NT2/D1 (cell line): ENCODE measurements at regions not wholly inside any gene's neighbourhood (a gene's known extent, or its start where the extent isn't known, plus 50 kb on each side); places are given as distances from the start of the nearest gene placed in this dataset.
"Not testable (repeated sequence)": the region's sequence is repeated elsewhere in the genome, so short reads cannot be mapped to it uniquely, and the experiment has no call there.

Source experiments
- DNase-seq: peaks from one replicate; pipeline ENCODE4 v3.0.0-alpha.2; 2011; ENCODE audit warnings: low read depth, low spot score
- H3K27me3 ChIP-seq: 2 replicates; pipeline ENCODE4 v1.6.0; 2011; ENCODE audit warnings: mild to moderate bottlenecking; ENCODE audit not compliant: insufficient read length, insufficient read depth
- H3K36me3 ChIP-seq: 2 replicates; pipeline ENCODE4 v1.6.1; 2011; ENCODE audit warnings: mild to moderate bottlenecking, low read length, mixed read lengths; ENCODE audit not compliant: insufficient read depth, insufficient read length
- H3K4me1 ChIP-seq: 2 replicates; pipeline ENCODE4 v1.5.1; 2011; ENCODE audit not compliant: insufficient read depth, insufficient read length
- H3K4me3 ChIP-seq: 2 replicates; pipeline ENCODE4 v1.5.1; 2011; ENCODE audit warnings: low read depth; ENCODE audit not compliant: insufficient read length
- H3K9ac ChIP-seq: 2 replicates; pipeline ENCODE4 v1.6.0; 2011; ENCODE audit warnings: low read depth; ENCODE audit not compliant: insufficient read length
- H3K9me3 ChIP-seq: 2 replicates; pipeline ENCODE4 v1.5.1; 2011; ENCODE audit warnings: mild to moderate bottlenecking, low read length; ENCODE audit not compliant: insufficient read depth
- SUZ12 ChIP-seq: IDR thresholded peaks from 2 replicates; pipeline ENCODE4 v1.6.1; 2011; ENCODE audit not compliant: insufficient read length, insufficient read depth; ENCODE audit errors: extremely low read depth
- YY1 ChIP-seq: IDR thresholded peaks from 2 replicates; pipeline ENCODE4 v1.6.1; 2011; ENCODE audit not compliant: insufficient read length, insufficient read depth
- ZNF274 ChIP-seq: IDR thresholded peaks from 2 replicates; pipeline ENCODE4 v1.6.1; 2011; ENCODE audit warnings: mild to moderate bottlenecking, low read depth, low read length

- Histone ChIP-seq H3K36me3 (peaks cover 87% of the 10 kb centered on the region), H3K4me1 (no peaks in the 10 kb centered on the region), H3K9ac (no peak overlapping the region), H3K4me3 (no peak overlapping the region), H3K9me3 (no peaks in the 10 kb centered on the region; the same call in 1 of the 2 replicates), H3K27me3 (no peaks in the 10 kb centered on the region)
- TF ChIP-seq SUZ12 (no peak), ZNF274 (no peak), YY1 (no peak)
- no peak for DNase-seq
These were observed 137.9 kb downstream of the SNRPN start for GRCh38 chr15:25092661-25093060.

- no peaks in the 10 kb centered on the region for H3K4me1 ChIP-seq
- peaks cover 86% of the 10 kb centered on the region for H3K36me3 ChIP-seq
- no peak for DNase-seq
- H3K4me3 ChIP-seq = no peak overlapping the region
- no peaks in the 10 kb centered on the region; the same call in 1 of the 2 replicates for H3K9me3 ChIP-seq
- H3K27me3 ChIP-seq = no peaks in the 10 kb centered on the region
- TF ChIP-seq SUZ12 (no peak), YY1 (no peak), ZNF274 (no peak)
- no peak overlapping the region for H3K9ac ChIP-seq
These were observed 138.8 kb downstream of the SNRPN start for GRCh38 chr15:25093455-25094029.

- H3K9me3 ChIP-seq = no peaks in the 10 kb centered on the region; the same call in 1 of the 2 replicates
- H3K9ac ChIP-seq = no peak overlapping the region
- DNase-seq = no peak
- no peak for TF ChIP-seq SUZ12
- no peak for TF ChIP-seq ZNF274
- H3K36me3 ChIP-seq = peaks cover 88% of the 10 kb centered on the region
- H3K4me1 ChIP-seq = no peaks in the 10 kb centered on the region
- no peak overlapping the region for H3K4me3 ChIP-seq
- no peaks in the 10 kb centered on the region for H3K27me3 ChIP-seq
These were observed 139.3 kb downstream of the SNRPN start for GRCh38 chr15:25094066-25094465.

GRCh38 chr15:25094519-25094918, 139.7 kb downstream of the SNRPN start:
- Histone ChIP-seq H3K4me3 (no peak overlapping the region), H3K9me3 (no peaks in the 10 kb centered on the region; the same call in 1 of the 2 replicates), H3K4me1 (no peaks in the 10 kb centered on the region), H3K36me3 (peaks cover 88% of the 10 kb centered on the region), H3K27me3 (no peaks in the 10 kb centered on the region), H3K9ac (no peak overlapping the region)
- TF ChIP-seq ZNF274 (no peak), YY1 (no peak), SUZ12 (no peak)
- DNase-seq = no peak

- Histone ChIP-seq H3K4me1 (no peaks in the 10 kb centered on the region), H3K9me3 (no peaks in the 10 kb centered on the region; the same call in 1 of the 2 replicates), H3K4me3 (no peak overlapping the region), H3K9ac (no peak overlapping the region), H3K36me3 (peaks cover 87% of the 10 kb centered on the region), H3K27me3 (no peaks in the 10 kb centered on the region)
- no peak for DNase-seq
- no peak for TF ChIP-seq ZNF274
- no peak for TF ChIP-seq YY1
- no peak for TF ChIP-seq SUZ12
These were observed 140.4 kb downstream of the SNRPN start for GRCh38 chr15:25095179-25095578.

- H3K9me3 ChIP-seq, H3K4me1 ChIP-seq, H3K27me3 ChIP-seq, DNase-seq, H3K4me3 ChIP-seq, H3K9ac ChIP-seq: not testable (repeated sequence)
- peaks cover 65% of the 10 kb centered on the region for H3K36me3 ChIP-seq
These were observed 145.2 kb downstream of the SNRPN start for GRCh38 chr15:25099966-25100365.

GRCh38 chr15:25106209-25106608, 151.4 kb downstream of the SNRPN start:
- TF ChIP-seq SUZ12 (no peak), ZNF274 (no peak), YY1 (no peak)
- Histone ChIP-seq H3K9ac (no peak overlapping the region), H3K36me3 (peaks cover 66% of the 10 kb centered on the region), H3K4me1 (no peaks in the 10 kb centered on the region), H3K27me3 (no peaks in the 10 kb centered on the region), H3K9me3 (no peaks in the 10 kb centered on the region), H3K4me3 (no peak overlapping the region)
- no peak for DNase-seq

- no peaks in the 10 kb centered on the region for H3K9me3 ChIP-seq
- DNase-seq = no peak
- no peaks in the 10 kb centered on the region for H3K36me3 ChIP-seq
- H3K27me3 ChIP-seq = no peaks in the 10 kb centered on the region
- no peak overlapping the region for H3K9ac ChIP-seq
- TF ChIP-seq ZNF274 (no peak), YY1 (no peak), SUZ12 (no peak)
- no peaks in the 10 kb centered on the region for H3K4me1 ChIP-seq
- H3K4me3 ChIP-seq = no peak overlapping the region
These were observed 179.0 kb downstream of the SNRPN start for GRCh38 chr15:25133804-25134203.
